Aorta (tissue), 5 donors: ENCODE measurements at regions not wholly inside any gene's neighbourhood (a gene's known extent, or its start where the extent isn't known, plus 50 kb on each side); places are given as distances from the start of the nearest gene placed in this dataset.
"Not testable (repeated sequence)": the region's sequence is repeated elsewhere in the genome, so short reads cannot be mapped to it uniquely, and the experiment has no call there.

ENCODE experiments used
- ATAC-seq: fragments of 200-7000 bp; cut with Tn5 transposase; one replicate; pipeline ENCODE4 v1.9.1; 2022; ENCODE audit warnings: moderate library complexity; ENCODE audit not compliant: low FRiP score
- DNase-seq, 2 donors: peaks; one replicate each; pipeline ENCODE4 v3.0.0-alpha.2; 2020
- H3K27ac ChIP-seq, 2 donors: one replicate each; pipeline ENCODE4 v1.5.1; 2013; ENCODE audit warnings: low read length in 2 of 2, mild to moderate bottlenecking in 2 of 2, moderate library complexity in 2 of 2, control low read depth in 1 of 2, inconsistent platforms in 1 of 2, low read depth in 1 of 2
- H3K27me3 ChIP-seq, 2 donors: one replicate each; pipeline ENCODE4 v1.6.1; 2013; ENCODE audit warnings: control low read depth in 1 of 2, low read length in 1 of 2, mild to moderate bottlenecking in 1 of 2, moderate library complexity in 1 of 2; ENCODE audit not compliant: insufficient read depth in 2 of 2, control insufficient read depth in 1 of 2
- H3K36me3 ChIP-seq, 2 donors: one replicate each; pipeline ENCODE4 v1.6.1; 2013; ENCODE audit warnings: control low read depth in 1 of 2, low read length in 1 of 2, mild to moderate bottlenecking in 1 of 2; ENCODE audit not compliant: insufficient read depth in 2 of 2, control insufficient read depth in 1 of 2
- H3K4me1 ChIP-seq, 2 donors: one replicate each; pipeline ENCODE4 v1.6.1; 2013; ENCODE audit warnings: low read length in 2 of 2, control low read depth in 1 of 2, mild to moderate bottlenecking in 1 of 2, moderate library complexity in 1 of 2; ENCODE audit not compliant: insufficient read depth in 2 of 2, control insufficient read depth in 1 of 2
- H3K4me3 ChIP-seq, 2 donors: one replicate each; pipeline ENCODE4 v1.5.1; 2013; ENCODE audit warnings: low read length in 2 of 2, control low read depth in 1 of 2, mild to moderate bottlenecking in 1 of 2
- H3K9me3 ChIP-seq: one replicate; pipeline ENCODE4 v1.6.1; 2013; ENCODE audit warnings: mild to moderate bottlenecking, low read length; ENCODE audit not compliant: control insufficient read depth
- WGBS, 2 donors: extraction: QIAGEN DNeasy Blood & Tissue Kit; methylation state at CpG; one replicate each; pipeline ENCODE4 v1.1.7; 2013; 5-methylcytosine and 5-hydroxymethylcytosine counted together
- intact Hi-C, 2 donors: fragments of 100-400 bp; cut with DNase I; formaldehyde crosslinking; loops; one replicate each; pipeline versions ENCODE4 v1.14.2 to v1.15.0; 2022
- donor health status: healthy with polysubstance abuse.
- donor health status: Bipolar disorder and iron deficiency.
- donor health status: DM: no; HTN: no; CAD: no.
- donor health status: DM: no; HTN: no; CAD: no.
- donor health status: DM: yes; HTN: yes; CAD: no.

DNA sequence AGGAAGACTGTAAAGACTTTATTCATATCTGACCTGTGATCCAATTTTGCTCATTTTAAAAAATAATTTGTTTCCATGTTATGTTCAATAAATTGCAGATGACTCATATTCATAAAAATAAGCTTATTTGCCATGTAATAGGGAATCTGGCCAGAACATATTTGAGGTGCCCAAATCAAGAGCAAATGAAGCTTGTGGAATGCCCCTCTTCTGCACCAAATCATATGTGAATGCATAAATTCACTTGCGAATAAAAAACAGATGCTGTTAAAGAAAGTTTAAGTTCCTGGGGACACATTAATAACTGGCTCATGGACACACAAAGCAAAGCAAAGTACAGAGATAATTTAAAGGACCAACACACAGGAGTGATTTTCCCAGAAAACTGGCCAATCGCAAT is 279.0 kb upstream of the CDH2 start:
- intact Hi-C loops = no loop called here
- Histone ChIP-seq H3K36me3 (no peaks in the 10 kb centered on the region), H3K9me3 (no peaks in the 10 kb centered on the region), H3K27me3 (no peaks in the 10 kb centered on the region), H3K27ac (no peak overlapping the region), H3K4me3 (no peak overlapping the region), H3K4me1 (no peaks in the 10 kb centered on the region)
- ATAC-seq (no peak), DNase-seq (no peak)
- WGBS, 2 donors = 80 to 91% methylated on average over 2 of the region's 2 CpGs

DNA sequence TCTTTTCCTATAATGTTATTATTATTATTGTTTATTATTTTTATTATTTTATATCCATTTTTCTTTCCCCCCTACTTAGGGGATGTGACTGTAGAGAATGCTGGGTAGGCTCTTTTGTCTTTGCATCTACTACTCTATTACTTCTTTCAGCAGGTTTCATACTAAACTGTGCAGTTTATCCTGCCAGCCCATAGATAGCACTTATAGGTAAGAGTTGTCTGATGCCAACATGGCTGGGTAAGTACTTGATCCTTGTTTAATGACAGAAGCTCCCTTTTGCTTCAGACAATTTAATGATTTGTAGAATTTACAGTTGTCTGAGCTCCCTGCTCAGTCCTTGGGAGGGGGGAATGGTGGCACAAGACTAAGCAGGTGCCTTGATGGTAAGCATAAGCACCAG is 262.9 kb upstream of the CDH2 start:
- intact Hi-C loops = no loop called here
- DNase-seq = no peak
- Histone ChIP-seq H3K9me3 (no peaks in the 10 kb centered on the region), H3K27me3 (no peaks in the 10 kb centered on the region), H3K36me3 (no peaks in the 10 kb centered on the region), H3K4me3 (no peak overlapping the region), H3K27ac (no peak overlapping the region), H3K4me1 (no peaks in the 10 kb centered on the region)
- no peak for ATAC-seq

DNA sequence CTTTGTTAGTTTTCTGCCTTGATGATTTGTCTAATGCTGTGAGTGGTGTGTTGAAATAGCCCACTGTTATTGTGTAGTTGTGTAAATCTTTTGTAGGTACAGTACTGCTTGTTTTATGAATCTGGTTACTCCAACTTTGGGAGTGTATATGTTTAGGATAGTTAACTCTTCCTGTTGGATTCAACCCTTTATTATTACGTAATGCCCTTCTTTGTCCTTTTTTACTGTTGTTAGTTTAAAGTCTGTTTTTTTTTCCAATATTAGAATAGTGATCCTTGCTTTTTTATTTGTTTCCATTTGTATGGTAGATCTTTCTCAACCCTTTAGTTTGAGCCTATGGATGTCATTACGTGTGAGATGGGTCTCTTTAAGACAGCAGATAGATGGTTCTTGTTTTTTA is 261.5 kb upstream of the CDH2 start:
- H3K4me1 ChIP-seq = no peaks in the 10 kb centered on the region
- no peaks in the 10 kb centered on the region for H3K9me3 ChIP-seq
- DNase-seq (no peak), ATAC-seq (no peak)
- WGBS, 2 donors = 76 to 82% methylated on average over 2 of the region's 2 CpGs
- no peak overlapping the region for H3K4me3 ChIP-seq
- intact Hi-C loops = no loop called here
- no peaks in the 10 kb centered on the region for H3K36me3 ChIP-seq
- no peaks in the 10 kb centered on the region for H3K27me3 ChIP-seq
- H3K27ac ChIP-seq = no peak overlapping the region

DNA sequence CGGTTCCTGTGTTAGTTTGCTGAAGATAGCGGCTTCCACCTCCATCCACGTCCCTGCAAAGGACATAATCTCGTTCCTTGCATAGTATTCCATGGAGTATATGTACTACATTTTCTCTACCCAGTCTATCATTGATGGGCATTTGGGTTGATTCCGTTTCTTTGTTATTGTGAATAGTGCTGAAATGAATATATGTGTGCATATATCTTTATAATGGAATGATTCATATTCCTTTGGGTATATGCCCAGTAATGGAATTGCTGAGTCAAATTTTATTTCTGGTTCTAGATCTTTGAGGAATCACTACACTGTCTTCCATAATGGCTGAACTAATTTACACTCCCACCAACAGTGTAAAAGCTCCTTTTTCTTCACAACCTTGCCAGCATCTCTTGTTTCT is 255.4 kb upstream of the CDH2 start:
- no peak for DNase-seq
- intact Hi-C loops = no loop called here
- Histone ChIP-seq H3K27me3 (no peaks in the 10 kb centered on the region), H3K4me3 (no peak overlapping the region), H3K4me1 (no peaks in the 10 kb centered on the region), H3K27ac (no peak overlapping the region), H3K36me3 (no peaks in the 10 kb centered on the region), H3K9me3 (peaks cover 2% of the 10 kb centered on the region)
- no peak for ATAC-seq
- 75 to 79% methylated on average over 5 of the region's 5 CpGs for WGBS, 2 donors

DNA sequence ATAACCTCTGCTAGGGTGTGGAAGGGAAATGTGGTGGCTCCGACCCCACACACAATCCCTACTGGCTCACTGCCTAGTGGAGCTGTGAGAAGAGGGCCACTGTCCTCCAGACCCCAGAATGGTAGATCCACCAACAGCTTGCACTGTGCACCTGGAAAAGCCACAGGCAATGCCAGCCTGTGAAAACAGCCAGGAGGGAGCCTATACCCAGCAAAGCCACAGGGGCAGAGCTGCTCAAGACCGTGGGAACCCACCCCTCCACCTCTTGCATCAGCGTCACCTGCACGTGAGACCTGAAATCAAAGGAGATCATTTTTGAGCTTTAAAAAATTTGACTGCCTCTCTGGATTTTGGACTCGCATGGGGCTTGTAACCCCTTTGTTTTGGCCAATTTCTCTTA is 249.0 kb upstream of the CDH2 start:
- intact Hi-C loops = no loop called here
- no peak overlapping the region for H3K27ac ChIP-seq
- H3K4me3 ChIP-seq = no peak overlapping the region
- H3K9me3 ChIP-seq = peaks cover 2% of the 10 kb centered on the region
- H3K27me3 ChIP-seq = no peaks in the 10 kb centered on the region
- 89 to 91% methylated on average over 5 of the region's 5 CpGs for WGBS, 2 donors
- DNase-seq = no peak
- no peaks in the 10 kb centered on the region for H3K36me3 ChIP-seq
- no peak for ATAC-seq
- H3K4me1 ChIP-seq = no peaks in the 10 kb centered on the region

DNA sequence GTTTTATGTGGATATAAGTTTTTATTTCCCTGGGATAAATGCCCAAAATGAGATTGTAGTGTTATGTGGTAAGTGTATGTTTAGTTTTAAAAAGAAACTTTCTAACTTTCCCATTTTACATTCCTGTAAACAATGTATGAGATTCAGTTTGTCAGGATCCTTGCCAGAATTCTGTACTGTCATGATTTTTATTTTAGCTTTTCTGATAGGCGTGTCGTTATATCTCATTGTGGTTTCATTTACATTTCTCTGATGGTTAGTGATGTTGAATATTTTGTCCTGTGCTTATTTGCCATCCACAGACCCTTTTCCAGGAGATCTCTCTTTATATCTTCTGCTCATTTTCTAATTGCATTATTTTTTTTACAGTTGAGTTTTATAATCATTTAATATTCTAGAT is 245.6 kb upstream of the CDH2 start:
- WGBS, 2 donors = 67 to 76% methylated on average over 2 of the region's 2 CpGs
- intact Hi-C loops = no loop called here

DNA sequence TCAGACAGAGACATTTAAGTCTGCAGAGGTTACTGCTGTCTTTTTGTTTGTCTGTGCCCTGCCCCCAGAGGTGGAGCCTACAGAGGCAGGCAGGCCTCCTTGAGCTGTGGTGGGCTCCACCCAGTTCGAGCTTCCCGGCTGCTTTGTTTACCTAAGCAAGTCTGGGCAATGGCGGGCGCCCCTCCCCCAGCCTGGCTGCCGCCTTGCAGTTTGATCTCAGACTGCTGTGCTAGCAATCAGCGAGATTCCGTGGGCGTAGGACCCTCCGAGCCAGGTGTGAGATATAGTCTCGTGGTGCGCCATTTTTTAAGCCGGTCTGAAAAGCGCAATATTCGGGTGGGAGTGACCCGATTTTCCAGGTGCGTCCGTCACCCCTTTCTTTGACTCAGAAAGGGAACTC is 245.0 kb upstream of the CDH2 start:
- WGBS, 2 donors = 74 to 84% methylated on average over 9 to 17 of the region's 17 CpGs
- H3K27ac ChIP-seq, intact Hi-C loops, ATAC-seq, H3K4me3 ChIP-seq, H3K9me3 ChIP-seq, H3K4me1 ChIP-seq, H3K36me3 ChIP-seq, H3K27me3 ChIP-seq, DNase-seq: not testable (repeated sequence)

More for the DNA sequence above, 245.6 kb upstream of the CDH2 start:
- ATAC-seq (no peak), DNase-seq (no peak)
- Histone ChIP-seq H3K9me3 (no peaks in the 10 kb centered on the region), H3K4me1 (no peaks in the 10 kb centered on the region), H3K4me3 (no peak overlapping the region), H3K27me3 (no peaks in the 10 kb centered on the region), H3K36me3 (no peaks in the 10 kb centered on the region), H3K27ac (no peak overlapping the region)

DNA sequence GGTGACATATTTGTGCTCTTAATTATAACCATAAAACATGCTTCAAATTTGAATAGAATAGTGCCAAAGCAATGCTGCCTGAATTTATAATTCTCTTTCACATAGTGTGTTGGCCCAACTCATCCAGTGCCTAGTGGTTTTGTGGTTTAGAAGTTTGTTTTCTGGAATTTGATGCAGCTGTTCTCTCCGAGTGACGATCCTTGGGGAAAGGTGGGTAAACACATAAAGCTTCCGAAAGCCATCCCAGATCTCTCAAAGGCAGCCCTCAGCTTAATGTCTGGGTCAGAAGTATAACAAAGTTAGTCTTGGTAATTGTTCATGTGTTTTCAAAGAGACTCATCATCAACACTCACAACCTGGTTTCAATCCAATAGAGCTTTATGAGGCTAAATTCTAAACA is 235.6 kb upstream of the CDH2 start:
- Histone ChIP-seq H3K36me3 (no peaks in the 10 kb centered on the region), H3K9me3 (no peaks in the 10 kb centered on the region), H3K4me1 (no peaks in the 10 kb centered on the region), H3K27me3 (no peaks in the 10 kb centered on the region), H3K4me3 (no peak overlapping the region), H3K27ac (no peak overlapping the region)
- no peak for ATAC-seq
- 81 to 87% methylated on average over 3 of the region's 3 CpGs for WGBS, 2 donors
- intact Hi-C loops = no loop called here
- no peak for DNase-seq

DNA sequence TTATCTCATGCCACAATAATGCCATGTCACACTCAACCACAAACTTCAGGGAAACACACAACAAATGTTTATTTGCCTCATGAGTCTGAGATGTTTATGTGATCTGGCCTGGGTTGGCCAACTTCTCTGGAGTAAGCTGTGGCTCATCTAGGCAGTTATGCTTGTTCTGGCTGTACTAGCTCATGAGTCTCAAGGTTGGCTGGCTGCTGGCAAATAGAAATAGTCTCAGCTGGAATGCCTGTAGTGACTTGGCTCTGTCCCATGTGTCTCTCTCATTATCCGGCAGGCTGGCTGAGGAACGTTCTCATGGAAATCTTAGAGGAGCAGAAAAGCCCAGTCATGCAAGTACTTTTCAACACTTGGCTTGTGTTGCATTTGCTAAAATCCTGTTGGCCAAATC is 234.9 kb upstream of the CDH2 start:
- no peak overlapping the region for H3K27ac ChIP-seq
- no peaks in the 10 kb centered on the region for H3K9me3 ChIP-seq
- intact Hi-C loops = no loop called here
- peak; percentile 80 for ATAC-seq
- no peak overlapping the region for H3K4me3 ChIP-seq
- H3K36me3 ChIP-seq = no peaks in the 10 kb centered on the region
- 2 to 6% methylated on average over 2 of the region's 2 CpGs for WGBS, 2 donors
- H3K27me3 ChIP-seq = no peaks in the 10 kb centered on the region
- no peaks in the 10 kb centered on the region for H3K4me1 ChIP-seq
- DNase-seq = peak in 1 of 2 donors; percentile 72
